Nephron (organoid): ENCODE measurements at regions not wholly inside any gene's neighbourhood (a gene's known extent, or its start where the extent isn't known, plus 50 kb on each side); places are given as distances from the start of the nearest gene placed in this dataset.

ENCODE experiments used
- H3K27ac Mint-ChIP-seq, 3 experiments: 2 replicates each; pipeline ENCODE4 v1.8.0; 2020; ENCODE audit warnings: mixed read lengths in 3 of 3, mild to moderate bottlenecking in 2 of 3, moderate library complexity in 1 of 3
- H3K27me3 Mint-ChIP-seq: 2 replicates; pipeline ENCODE4 v1.8.0; 2021; ENCODE audit warnings: low read depth, mild to moderate bottlenecking, moderate library complexity, mixed read lengths
- H3K36me3 Mint-ChIP-seq: 2 replicates; pipeline ENCODE4 v1.8.0; 2020; ENCODE audit warnings: low read depth, mixed read lengths
- H3K4me1 Mint-ChIP-seq: 2 replicates; pipeline ENCODE4 v1.8.0; 2020; ENCODE audit warnings: mixed read lengths
- H3K4me3 Mint-ChIP-seq, 3 experiments: 2 replicates each; pipeline ENCODE4 v1.8.0; 2020; ENCODE audit warnings: mild to moderate bottlenecking in 3 of 3, mixed read lengths in 3 of 3, moderate library complexity in 2 of 3
- H3K9me3 Mint-ChIP-seq: 2 replicates; pipeline ENCODE4 v1.8.0; 2020; ENCODE audit warnings: mixed read lengths
- TF ChIP-seq, protein P1 (sequence below), 3 experiments: fragments of 200-600 bp; sonication (generic); IDR thresholded peaks; one replicate each; pipeline ENCODE4 v1.5.0; 2021; ENCODE audit warnings: antibody characterized with exemption in 3 of 3; ENCODE audit not compliant: unreplicated experiment in 3 of 3

DNA sequence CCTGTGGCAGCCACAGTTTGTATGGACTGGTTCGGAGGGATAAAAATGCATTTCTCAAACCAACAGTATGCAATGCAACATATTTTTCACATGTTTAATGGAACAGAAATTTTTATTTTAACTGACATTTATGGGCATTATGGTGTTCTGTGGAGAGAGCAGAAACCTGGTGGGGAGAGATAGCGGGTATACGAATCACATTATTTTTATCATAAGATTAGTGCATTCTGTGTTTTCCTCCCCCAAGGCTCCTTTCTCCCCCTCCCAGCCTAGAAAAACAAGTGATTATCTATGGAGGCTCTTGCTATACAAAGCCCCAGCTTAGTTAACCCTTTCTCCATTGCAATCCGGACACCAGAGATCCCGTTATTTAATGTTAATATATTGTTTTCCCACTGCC, 289.8 kb upstream of the PIK3C3 start:
- H3K27me3 Mint-ChIP-seq, result peaks cover 5% of the 10 kb centered on the region
- TF ChIP-seq, protein P1, sequence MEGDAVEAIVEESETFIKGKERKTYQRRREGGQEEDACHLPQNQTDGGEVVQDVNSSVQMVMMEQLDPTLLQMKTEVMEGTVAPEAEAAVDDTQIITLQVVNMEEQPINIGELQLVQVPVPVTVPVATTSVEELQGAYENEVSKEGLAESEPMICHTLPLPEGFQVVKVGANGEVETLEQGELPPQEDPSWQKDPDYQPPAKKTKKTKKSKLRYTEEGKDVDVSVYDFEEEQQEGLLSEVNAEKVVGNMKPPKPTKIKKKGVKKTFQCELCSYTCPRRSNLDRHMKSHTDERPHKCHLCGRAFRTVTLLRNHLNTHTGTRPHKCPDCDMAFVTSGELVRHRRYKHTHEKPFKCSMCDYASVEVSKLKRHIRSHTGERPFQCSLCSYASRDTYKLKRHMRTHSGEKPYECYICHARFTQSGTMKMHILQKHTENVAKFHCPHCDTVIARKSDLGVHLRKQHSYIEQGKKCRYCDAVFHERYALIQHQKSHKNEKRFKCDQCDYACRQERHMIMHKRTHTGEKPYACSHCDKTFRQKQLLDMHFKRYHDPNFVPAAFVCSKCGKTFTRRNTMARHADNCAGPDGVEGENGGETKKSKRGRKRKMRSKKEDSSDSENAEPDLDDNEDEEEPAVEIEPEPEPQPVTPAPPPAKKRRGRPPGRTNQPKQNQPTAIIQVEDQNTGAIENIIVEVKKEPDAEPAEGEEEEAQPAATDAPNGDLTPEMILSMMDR (IDR thresholded peaks at IDR 0.05; ENCODE audit: unreplicated experiment in 3 of 3), result no peak
- peaks cover 4% of the 10 kb centered on the region for H3K4me1 Mint-ChIP-seq
- no peak overlapping the region for H3K4me3 Mint-ChIP-seq
- H3K36me3 Mint-ChIP-seq, result no peaks in the 10 kb centered on the region
- no peak overlapping the region for H3K27ac Mint-ChIP-seq
- H3K9me3 Mint-ChIP-seq, result no peaks in the 10 kb centered on the region

DNA sequence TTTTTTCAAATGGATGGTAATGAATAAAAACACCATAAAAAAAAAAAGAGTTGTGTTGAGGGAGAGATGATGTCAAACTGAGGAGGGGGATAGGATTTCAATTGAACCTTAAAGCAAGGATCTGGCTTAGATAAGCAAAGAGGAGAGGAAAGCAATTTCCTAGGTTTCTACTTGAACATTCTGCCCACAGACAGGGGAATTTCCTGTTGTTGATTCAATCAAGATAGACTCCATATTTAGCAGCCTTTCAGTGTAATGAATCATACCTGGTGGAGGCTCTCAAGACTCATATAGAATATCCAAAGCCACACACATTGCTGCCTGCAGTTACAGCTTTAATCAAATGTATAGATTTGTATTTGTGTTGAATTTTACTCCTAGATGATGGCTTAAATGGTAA, 294.4 kb upstream of the PIK3C3 start:
- TF ChIP-seq, protein P1 (IDR thresholded peaks at IDR 0.05; ENCODE audit: unreplicated experiment in 3 of 3), result no peak
- Mint-ChIP-seq H3K27ac (no peak overlapping the region), H3K36me3 (no peaks in the 10 kb centered on the region), H3K27me3 (peaks cover 7% of the 10 kb centered on the region), H3K4me1 (no peaks in the 10 kb centered on the region), H3K4me3 (no peak overlapping the region), H3K9me3 (no peaks in the 10 kb centered on the region)

DNA sequence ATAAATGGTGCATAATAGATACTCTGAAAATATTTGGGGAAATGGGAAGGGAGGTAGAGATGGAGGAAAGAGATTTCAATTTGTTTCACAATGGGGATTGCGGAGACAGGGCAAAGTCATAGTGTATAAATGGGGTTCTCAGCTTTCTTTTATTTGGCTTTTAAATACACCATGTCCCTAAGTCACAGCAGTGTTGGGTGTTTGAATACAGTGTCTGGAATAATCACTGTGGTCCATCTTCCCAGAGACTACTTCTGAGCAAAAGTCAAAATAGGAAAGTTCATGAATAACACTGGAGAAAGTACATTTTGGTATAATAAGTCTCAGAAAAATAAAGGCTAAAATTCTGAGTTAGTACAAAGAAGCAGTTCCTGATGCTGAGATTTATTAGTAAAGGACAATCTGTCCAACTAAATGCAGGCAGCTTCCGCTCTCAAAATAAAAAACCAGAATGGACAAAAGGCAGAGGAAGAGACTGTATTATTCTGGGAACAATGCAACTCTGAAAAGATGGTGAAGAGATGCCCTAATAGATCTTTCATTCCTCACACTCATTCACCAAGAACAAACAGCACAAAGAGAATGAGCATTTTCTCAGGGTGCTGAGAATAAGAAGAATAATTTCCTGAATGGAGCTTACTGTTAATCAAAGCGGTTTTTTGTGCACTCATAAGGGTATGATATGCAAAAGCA, 295.4 kb upstream of the PIK3C3 start:
- peaks cover 7% of the 10 kb centered on the region for H3K27me3 Mint-ChIP-seq
- H3K4me1 Mint-ChIP-seq, result no peaks in the 10 kb centered on the region
- H3K36me3 Mint-ChIP-seq, result no peaks in the 10 kb centered on the region
- TF ChIP-seq, protein P1 (IDR thresholded peaks at IDR 0.05; ENCODE audit: unreplicated experiment in 3 of 3), result no peak
- no peaks in the 10 kb centered on the region for H3K9me3 Mint-ChIP-seq
- H3K27ac Mint-ChIP-seq, result no peak overlapping the region
- no peak overlapping the region for H3K4me3 Mint-ChIP-seq

DNA sequence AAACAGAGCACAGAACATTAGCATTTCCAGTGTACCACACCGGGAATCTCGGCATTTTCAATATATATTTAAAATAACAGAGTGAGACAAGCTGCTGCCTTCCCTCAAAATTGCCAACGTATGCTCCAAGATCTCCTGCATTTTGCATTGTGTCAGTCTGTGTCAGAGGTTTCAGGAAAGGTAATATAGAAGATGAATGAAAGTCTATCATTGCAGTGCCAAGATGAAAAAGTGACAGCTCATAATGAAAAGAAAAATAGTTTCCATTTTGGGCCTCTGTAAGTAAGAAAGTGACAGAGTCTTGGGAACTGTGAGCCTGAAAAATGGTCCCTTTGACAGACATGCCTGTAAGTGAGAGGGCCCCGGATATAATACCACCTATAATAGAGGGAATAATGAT, 297.8 kb upstream of the PIK3C3 start:
- TF ChIP-seq, protein P1 (IDR thresholded peaks at IDR 0.05; ENCODE audit: unreplicated experiment in 3 of 3), result no peak

DNA sequence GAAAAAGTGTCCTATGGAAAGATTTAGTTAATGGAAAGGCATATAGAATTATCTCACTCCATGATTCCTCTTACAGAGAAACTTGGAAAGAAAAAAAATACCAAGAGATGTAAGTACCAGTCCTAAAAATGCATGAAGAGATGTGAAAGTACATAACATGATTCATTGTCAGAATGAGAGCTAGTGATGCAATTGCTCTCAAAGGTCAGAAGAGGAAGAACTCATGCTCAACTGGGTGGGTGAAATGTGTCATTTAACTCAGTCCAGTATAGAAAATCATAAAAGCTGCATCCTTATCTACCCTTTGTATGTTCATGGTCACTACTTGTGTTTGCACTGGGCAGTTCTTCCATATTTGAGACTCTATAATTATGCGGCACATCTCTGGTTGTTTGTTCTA, 300.0 kb upstream of the PIK3C3 start:
- TF ChIP-seq, protein P1 (IDR thresholded peaks at IDR 0.05; ENCODE audit: unreplicated experiment in 3 of 3), result no peak
- no peaks in the 10 kb centered on the region for H3K4me1 Mint-ChIP-seq
- no peaks in the 10 kb centered on the region for H3K9me3 Mint-ChIP-seq
- H3K27me3 Mint-ChIP-seq, result peaks cover under 1% of the 10 kb centered on the region
- H3K27ac Mint-ChIP-seq, result no peak overlapping the region
- H3K36me3 Mint-ChIP-seq, result no peaks in the 10 kb centered on the region
- no peak overlapping the region for H3K4me3 Mint-ChIP-seq

More for the DNA sequence above, 297.8 kb upstream of the PIK3C3 start:
- H3K9me3 Mint-ChIP-seq, result no peaks in the 10 kb centered on the region
- no peaks in the 10 kb centered on the region for H3K36me3 Mint-ChIP-seq
- no peaks in the 10 kb centered on the region for H3K4me1 Mint-ChIP-seq
- H3K27me3 Mint-ChIP-seq, result peaks cover 7% of the 10 kb centered on the region
- no peak overlapping the region for H3K4me3 Mint-ChIP-seq
- H3K27ac Mint-ChIP-seq, result no peak overlapping the region

DNA sequence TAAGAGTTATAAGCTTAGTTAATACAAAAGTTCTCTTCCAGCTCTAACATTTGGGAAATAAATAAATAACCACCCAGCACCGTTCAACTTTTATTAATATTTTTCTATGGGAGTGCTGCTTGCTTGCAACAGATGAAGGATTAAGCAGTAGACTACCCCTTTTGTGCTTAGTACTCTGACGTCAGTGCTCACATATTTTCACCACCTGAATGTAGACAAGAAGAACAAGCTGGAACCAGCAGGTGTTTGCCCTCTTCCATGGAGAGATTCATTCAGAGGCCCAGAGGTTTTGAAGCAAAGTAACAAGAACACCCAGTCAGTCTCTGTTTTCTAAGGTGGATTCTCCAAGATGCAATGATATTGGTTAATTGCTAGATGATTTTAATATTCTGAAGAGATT, 307.1 kb upstream of the PIK3C3 start:
- no peak overlapping the region for H3K4me3 Mint-ChIP-seq
- no peaks in the 10 kb centered on the region for H3K36me3 Mint-ChIP-seq
- H3K4me1 Mint-ChIP-seq, result no peaks in the 10 kb centered on the region

More for the DNA sequence above, 307.1 kb upstream of the PIK3C3 start:
- Mint-ChIP-seq H3K9me3 (no peaks in the 10 kb centered on the region), H3K27me3 (no peaks in the 10 kb centered on the region), H3K27ac (no peak overlapping the region)
- TF ChIP-seq, protein P1 (IDR thresholded peaks at IDR 0.05; ENCODE audit: unreplicated experiment in 3 of 3), result no peak
